ENCODE measurements at regions not wholly inside any gene's neighbourhood (a gene's known extent, or its start where the extent isn't known, plus 50 kb on each side); places are given as distances from the start of the nearest gene placed in this dataset.
"Not testable (repeated sequence)": the region's sequence is repeated elsewhere in the genome, so short reads cannot be mapped to it uniquely, and the experiment has no call there.

DNA sequence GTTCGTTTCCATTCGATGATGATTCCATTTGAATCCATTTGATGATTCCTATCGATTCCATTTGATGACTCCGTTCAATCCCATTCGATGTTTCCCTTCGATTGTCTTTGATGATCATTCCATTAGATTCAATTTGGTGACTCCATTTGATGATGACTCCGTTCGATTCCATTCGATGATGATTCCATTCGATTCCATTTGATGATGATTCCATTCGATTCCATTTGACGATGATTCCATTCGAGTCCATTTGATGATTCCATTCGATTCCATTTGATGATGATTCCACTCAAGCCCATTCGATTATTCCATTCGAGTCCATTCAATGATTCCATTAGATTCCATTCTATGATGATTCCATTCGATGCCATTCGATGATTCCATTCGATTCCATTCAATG lies 2730.6 kb downstream of the RPIA start:
- H3K27me3 Mint-ChIP-seq, ATAC-seq, H3K4me3 Mint-ChIP-seq, H3K4me1 Mint-ChIP-seq, CTCF ChIA-PET, H3K27ac Mint-ChIP-seq, H3K36me3 Mint-ChIP-seq, DNase-seq: not testable (repeated sequence)
- H3K9me3 Mint-ChIP-seq (ENCODE audit: low read depth) = peaks cover 19% of the 10 kb centered on the region

DNA sequence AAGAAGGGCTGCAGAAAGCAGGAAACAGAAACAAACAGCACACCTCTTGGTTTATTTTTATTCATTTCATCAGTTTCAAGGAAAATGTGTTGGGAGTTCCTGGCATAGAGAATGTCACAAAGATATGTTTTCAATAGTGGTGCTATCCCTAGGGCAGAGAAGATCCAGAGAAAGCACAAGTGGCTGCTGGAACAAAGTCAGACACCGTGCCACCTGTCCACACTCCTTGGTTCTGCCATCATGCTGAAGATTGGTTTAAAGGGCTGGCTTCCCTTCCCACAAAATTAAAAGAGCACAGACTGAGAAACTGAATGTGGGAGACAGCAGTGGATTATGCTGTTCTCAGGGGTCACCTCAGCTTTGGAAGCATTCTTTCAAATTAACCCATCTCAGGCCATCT lies 2735.7 kb downstream of the RPIA start:
- H3K36me3 Mint-ChIP-seq; H3K4me1 Mint-ChIP-seq; H3K27me3 Mint-ChIP-seq; CTCF ChIA-PET; ATAC-seq; H3K4me3 Mint-ChIP-seq; H3K27ac Mint-ChIP-seq; DNase-seq; H3K9me3 Mint-ChIP-seq (ENCODE audit: low read depth): not testable (repeated sequence)

DNA sequence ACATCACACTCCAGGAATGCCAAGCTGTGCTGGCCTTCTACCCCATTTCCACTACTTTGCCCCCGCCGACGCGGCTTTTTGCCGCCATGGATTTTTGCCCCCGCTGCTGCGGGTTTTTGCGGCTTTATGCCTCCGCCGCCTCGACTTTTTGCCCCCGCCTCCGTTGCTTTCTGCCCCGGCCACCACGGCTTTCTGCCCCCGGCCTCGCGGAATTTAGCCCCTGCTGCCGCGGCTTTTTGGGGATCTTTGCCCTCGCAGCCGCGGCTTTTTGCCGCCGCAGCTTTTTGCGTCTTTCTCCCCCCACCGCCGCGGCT lies 2750.4 kb downstream of the RPIA start:
- H3K27me3 Mint-ChIP-seq = peaks cover 15% of the 10 kb centered on the region
- H3K36me3 Mint-ChIP-seq; H3K4me1 Mint-ChIP-seq; H3K9me3 Mint-ChIP-seq (ENCODE audit: low read depth); ATAC-seq; H3K27ac Mint-ChIP-seq; DNase-seq; CTCF ChIA-PET; H3K4me3 Mint-ChIP-seq: not testable (repeated sequence)

DNA sequence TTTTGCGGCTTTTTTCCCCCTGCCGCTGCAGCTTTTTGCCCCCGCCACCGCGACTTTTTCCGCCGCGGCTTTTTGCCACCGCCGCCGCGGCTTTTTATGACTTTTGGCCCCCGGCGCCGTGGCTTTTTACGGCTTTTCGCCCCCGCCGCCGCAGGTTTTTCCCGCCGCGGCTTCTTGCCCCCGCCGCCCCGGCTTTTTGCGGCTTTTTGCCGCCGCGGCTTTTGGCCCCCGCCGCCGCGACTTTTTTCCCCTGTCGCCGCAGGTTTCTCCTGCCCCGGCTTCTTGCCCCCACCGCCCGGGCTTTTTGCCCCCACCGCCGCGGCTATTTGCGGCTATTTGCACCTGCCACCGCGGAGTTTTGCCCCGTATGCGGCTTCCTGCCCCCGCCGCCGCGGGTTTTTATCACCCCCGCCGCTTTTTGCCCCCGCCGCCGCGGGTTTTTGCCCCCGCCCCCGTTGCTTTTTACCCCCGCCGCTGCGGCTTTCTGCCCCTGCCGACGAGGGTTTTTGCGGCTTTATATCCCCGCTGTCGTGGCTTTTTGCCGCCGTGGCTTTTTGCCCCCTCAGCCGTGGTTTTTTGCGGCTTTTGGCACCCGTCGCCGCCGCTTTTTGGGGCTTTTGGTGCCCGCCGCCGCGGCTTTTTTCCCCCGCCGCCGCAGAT lies 2750.9 kb downstream of the RPIA start:
- Mint-ChIP-seq H3K36me3 (peaks cover 6% of the 10 kb centered on the region), H3K27me3 (peaks cover 15% of the 10 kb centered on the region), H3K9me3 (ENCODE audit: low read depth) (peaks cover 6% of the 10 kb centered on the region), H3K27ac (no peak overlapping the region), H3K4me3 (no peak overlapping the region), H3K4me1 (peaks cover 2% of the 10 kb centered on the region)
- DNase-seq (no peak), ATAC-seq (no peak)
- CTCF ChIA-PET = no interaction called here

DNA sequence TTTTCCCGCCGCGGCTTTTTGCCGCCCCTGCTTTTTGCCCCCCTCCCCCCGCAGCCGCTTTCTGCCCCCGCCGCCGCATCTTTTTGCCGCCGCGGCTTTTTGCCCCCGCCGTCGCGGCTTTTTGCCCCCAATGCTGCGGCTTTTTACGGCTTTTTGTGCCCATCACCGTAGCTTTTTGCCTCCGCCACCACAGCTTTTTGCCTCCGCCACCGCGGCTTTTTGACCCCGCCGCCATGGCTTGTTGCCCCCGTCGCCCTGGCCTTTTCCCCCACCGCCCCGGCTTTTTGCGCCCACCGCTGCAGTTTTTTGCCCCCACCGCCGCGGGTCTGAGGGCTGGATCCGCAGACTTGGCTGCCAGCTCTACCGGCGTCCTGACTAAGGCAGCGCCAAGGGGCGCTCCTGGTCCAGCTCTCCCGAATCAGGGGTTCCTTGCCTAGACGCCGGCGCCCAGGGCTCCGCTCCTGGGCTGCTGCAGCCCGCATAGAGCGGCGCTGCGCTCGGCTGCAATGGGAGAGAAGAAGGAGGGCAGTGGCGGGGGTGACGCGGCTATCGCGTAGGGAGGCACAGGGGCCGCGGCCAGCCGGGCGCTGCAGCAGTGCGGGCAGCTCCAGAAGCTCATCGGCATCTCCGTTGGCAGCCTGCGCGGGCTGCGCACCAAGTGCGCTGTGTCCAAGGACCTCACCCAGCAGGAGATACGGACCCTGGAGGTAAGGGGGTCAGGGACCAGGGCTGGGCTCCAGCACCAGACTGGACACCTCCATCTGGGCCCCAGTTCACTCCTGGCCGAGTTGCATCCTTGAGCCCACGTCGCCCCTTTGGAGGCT lies 2751.6 kb downstream of the RPIA start:
- H3K9me3 Mint-ChIP-seq (ENCODE audit: low read depth); H3K36me3 Mint-ChIP-seq; H3K4me1 Mint-ChIP-seq; DNase-seq; H3K4me3 Mint-ChIP-seq; CTCF ChIA-PET; H3K27ac Mint-ChIP-seq; ATAC-seq: not testable (repeated sequence)
- H3K27me3 Mint-ChIP-seq = peaks cover 15% of the 10 kb centered on the region

DNA sequence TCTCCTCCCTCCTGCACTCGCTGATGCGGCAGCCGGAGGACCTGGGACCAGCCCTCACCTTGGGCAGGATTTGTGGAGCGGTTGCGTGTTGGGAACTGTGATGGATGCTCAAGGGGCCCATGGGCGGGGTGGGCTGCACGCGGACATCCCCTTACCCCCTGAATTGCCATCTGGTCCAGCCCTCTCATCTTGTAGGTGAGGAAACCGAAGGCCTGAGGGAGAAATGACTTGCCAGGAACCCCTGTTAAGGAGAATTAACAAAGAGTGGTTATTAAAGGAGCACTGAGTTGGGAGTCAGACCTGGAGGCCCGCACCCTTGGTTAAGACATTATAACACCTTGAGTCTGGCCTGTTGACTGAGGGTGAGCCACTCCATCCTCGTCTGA lies 2752.2 kb downstream of the RPIA start:
- CTCF ChIA-PET, H3K4me1 Mint-ChIP-seq: not testable (repeated sequence)

DNA sequence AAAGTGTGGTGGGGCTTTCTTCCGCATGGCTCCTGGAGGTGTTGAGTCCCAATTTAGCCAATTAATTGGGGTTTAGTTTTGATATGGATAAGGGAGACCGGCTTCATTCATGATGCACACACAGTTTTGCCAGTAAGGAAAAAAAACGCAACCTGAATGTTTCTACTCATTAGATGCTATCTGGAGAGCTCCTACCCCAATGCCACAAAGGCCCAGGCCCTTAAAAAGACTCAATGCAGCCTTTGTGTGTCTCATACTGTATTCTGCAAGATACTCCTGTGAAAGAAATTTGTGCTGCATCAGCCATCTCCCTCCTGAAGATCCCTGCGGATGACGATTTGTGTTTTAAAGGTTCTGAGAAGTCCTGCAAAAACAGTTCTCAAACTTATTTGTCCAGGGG lies 2754.2 kb downstream of the RPIA start:
- DNase-seq; H3K4me1 Mint-ChIP-seq; H3K36me3 Mint-ChIP-seq; ATAC-seq; CTCF ChIA-PET; H3K27ac Mint-ChIP-seq; H3K9me3 Mint-ChIP-seq (ENCODE audit: low read depth); H3K4me3 Mint-ChIP-seq: not testable (repeated sequence)
- peaks cover 15% of the 10 kb centered on the region for H3K27me3 Mint-ChIP-seq

More for the DNA sequence above, 2752.2 kb downstream of the RPIA start:
- Mint-ChIP-seq H3K27ac (peak overlapping the region; percentile 65), H3K27me3 (peaks cover 15% of the 10 kb centered on the region)
- not testable (repeated sequence) for DNase-seq; H3K36me3 Mint-ChIP-seq; H3K9me3 Mint-ChIP-seq (ENCODE audit: low read depth); H3K4me3 Mint-ChIP-seq; ATAC-seq

DNA sequence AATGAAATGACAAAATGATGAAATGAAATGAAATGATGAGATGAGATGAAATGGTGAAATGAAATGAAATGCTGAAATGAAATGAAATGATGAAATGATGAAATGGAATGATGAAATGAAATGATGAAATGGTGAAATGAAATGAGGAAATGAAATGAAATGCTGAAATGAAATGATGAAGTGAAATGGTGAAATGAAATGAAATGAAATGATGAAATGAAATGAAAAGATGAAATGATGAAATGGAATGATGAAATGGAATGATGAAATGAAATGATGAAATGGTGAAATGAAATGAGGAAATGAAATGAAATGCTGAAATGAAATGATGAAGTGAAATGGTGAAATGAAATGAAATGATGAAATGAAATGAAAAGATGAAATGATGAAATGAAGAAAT lies 2755.0 kb downstream of the RPIA start:
- H3K36me3 Mint-ChIP-seq; ATAC-seq; CTCF ChIA-PET; H3K27ac Mint-ChIP-seq; H3K4me3 Mint-ChIP-seq; H3K4me1 Mint-ChIP-seq; DNase-seq; H3K9me3 Mint-ChIP-seq (ENCODE audit: low read depth): not testable (repeated sequence)
- peaks cover 15% of the 10 kb centered on the region for H3K27me3 Mint-ChIP-seq

DNA sequence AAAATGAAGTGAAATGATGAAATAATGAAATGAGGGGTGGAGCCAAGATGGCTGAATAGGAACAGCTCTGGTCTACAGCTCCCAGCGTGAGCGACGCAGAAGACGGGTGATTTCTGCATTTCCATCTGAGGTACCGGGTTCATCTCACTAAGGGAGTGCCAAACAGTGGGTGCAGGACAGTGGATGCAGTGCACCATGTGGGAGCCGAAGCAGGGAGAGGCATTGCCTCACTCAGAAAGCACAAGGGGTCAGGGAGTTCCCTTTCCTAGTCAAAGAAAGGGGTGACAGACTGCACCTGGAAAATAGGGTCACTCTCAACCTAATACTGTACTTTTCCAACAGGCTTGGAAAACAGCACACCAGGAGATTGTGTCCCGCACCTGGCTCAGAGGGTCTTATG lies 2755.4 kb downstream of the RPIA start:
- H3K36me3 Mint-ChIP-seq; ATAC-seq; H3K9me3 Mint-ChIP-seq (ENCODE audit: low read depth); H3K4me3 Mint-ChIP-seq; CTCF ChIA-PET; H3K27ac Mint-ChIP-seq; H3K4me1 Mint-ChIP-seq; DNase-seq: not testable (repeated sequence)
- peaks cover 13% of the 10 kb centered on the region for H3K27me3 Mint-ChIP-seq

DNA sequence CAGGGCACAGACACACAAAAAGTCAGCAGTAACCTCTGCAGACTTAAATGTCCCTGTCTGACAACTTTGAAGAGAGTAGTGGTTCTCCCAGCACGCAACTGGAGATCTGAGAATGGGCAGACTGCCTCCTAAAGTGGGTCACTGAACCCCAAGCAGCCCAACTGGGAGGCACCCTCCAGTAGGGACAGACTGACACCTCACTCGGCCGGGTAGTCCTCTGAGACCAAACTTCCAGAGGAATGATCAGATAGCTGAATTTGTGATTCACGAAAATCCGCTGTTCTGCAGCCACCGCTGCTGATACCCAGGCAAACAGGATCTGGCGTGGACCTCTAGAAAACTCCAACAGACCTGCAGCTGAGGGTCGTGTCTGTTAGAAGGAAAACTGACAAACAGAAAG lies 2756.0 kb downstream of the RPIA start:
- CTCF ChIA-PET; H3K36me3 Mint-ChIP-seq; DNase-seq; H3K9me3 Mint-ChIP-seq (ENCODE audit: low read depth); H3K4me1 Mint-ChIP-seq; H3K27me3 Mint-ChIP-seq; ATAC-seq; H3K4me3 Mint-ChIP-seq; H3K27ac Mint-ChIP-seq: not testable (repeated sequence)

DNA sequence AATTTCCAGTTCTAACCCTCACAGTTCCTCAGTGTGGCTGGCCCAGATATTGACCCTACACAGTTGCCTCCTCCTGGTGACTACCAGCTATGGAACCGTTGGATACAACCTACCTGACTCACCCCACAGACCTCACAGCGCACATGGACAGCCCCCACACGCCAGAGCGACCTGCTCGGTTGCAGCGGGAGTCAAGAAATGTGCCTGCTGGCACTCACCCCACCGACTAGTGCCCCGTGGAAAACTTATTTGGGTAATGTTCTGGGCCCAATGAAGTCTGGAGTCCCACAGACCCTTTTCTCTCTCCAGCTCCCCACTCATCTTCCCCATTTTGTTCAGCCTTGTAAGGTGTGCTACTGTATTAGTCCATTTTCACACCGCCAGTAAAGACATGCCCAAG lies 2770.8 kb downstream of the RPIA start:
- H3K27me3 Mint-ChIP-seq; H3K9me3 Mint-ChIP-seq (ENCODE audit: low read depth); CTCF ChIA-PET; ATAC-seq; H3K36me3 Mint-ChIP-seq; H3K27ac Mint-ChIP-seq; H3K4me1 Mint-ChIP-seq; DNase-seq; H3K4me3 Mint-ChIP-seq: not testable (repeated sequence)

DNA sequence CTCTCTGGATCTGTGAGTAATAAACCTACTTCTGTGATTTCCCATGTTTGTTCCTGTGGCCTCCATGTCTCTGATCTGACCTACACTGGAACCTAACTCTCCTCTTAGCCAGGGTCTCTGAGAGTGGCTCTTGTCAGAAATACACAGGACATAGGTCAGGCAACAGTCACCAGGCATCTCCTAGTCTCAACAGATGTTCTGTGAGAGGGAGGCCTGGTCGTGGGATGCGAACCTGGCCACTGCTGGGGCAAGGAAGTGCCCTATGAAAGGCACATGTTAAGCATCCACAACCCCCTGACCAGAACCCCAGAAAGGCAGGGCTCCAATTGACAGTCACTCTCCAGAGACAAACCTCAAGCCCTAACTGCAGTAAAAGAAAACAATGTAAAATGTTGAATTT lies 2771.5 kb downstream of the RPIA start:
- ATAC-seq; H3K4me3 Mint-ChIP-seq; H3K27me3 Mint-ChIP-seq; H3K27ac Mint-ChIP-seq; H3K36me3 Mint-ChIP-seq; H3K9me3 Mint-ChIP-seq (ENCODE audit: low read depth); CTCF ChIA-PET; DNase-seq; H3K4me1 Mint-ChIP-seq: not testable (repeated sequence)

DNA sequence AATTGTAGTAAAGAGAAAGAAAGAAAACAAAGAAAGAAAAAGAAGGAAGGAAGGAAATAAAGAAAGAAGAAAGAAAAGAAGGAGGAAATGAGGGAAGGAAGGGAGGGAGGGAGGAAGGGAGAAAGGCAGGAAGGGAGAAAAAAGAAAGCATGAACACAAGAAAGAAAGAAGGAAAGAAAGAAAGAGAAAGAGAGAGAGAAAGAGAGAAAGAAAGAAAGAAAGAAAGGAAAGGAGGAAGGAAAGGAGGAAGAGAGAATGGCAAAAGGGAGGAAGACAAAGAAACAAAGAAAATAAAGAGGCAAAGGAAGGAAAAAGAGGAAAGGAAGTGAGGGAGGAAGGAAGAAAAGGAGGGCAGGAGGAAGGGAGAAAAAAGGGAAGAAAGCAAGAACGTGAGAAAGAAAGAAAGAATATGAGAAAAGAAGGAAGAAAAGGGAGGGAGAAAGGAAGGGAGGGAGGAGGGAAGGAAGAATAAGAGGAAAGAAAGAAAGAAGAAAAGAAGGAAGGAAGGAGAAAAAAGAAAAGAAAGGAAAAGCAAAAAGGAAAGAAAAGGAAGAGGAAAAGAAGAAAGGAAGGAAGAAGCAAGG lies 2775.4 kb downstream of the RPIA start:
- H3K4me3 Mint-ChIP-seq, H3K27ac Mint-ChIP-seq, CTCF ChIA-PET: not testable (repeated sequence)

DNA sequence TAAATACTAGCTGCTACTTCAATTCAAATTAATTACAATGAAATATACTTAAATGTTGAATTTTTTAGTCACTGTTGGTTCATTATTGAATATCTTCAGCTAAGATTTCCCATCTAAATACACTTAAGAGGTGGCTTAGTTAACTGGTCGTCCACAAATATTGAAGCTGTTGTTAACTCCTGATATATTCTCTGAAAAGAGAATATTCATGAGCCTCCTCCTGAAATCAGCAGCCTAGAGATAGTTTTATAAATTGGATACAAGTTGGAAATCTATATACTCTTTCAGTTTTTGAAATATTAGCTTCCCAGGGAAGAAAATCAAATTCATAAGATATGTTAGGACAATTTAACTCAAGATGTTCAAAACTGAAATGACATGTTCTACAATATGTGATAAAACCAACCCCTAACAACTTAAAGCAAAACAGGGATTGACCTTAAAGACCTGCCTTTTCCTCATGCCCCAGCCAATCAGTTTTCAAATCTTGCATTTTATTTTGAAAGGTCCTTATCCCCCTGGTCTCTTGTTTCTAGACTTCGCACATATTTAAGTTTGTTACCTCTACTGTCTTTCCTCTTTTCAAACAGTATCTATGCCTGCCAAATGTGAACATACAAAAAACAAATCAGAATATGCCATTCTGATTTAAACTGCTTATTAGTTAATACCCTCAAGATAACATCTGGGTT lies 2784.9 kb downstream of the RPIA start:
- H3K9me3 Mint-ChIP-seq (ENCODE audit: low read depth); ATAC-seq; DNase-seq; H3K4me1 Mint-ChIP-seq; H3K36me3 Mint-ChIP-seq; CTCF ChIA-PET: not testable (repeated sequence)
- Mint-ChIP-seq H3K27ac (peak overlapping the region; percentile 95), H3K4me3 (peak overlapping the region; percentile 67), H3K27me3 (peaks cover 18% of the 10 kb centered on the region)

More for the DNA sequence above, 2775.4 kb downstream of the RPIA start:
- not testable (repeated sequence) for DNase-seq; H3K36me3 Mint-ChIP-seq; H3K27me3 Mint-ChIP-seq; H3K4me1 Mint-ChIP-seq; H3K9me3 Mint-ChIP-seq (ENCODE audit: low read depth); ATAC-seq
